Neural progenitor cell (in vitro differentiated cells): ENCODE measurements at regions not wholly inside any gene's neighbourhood (a gene's known extent, or its start where the extent isn't known, plus 50 kb on each side); places are given as distances from the start of the nearest gene placed in this dataset.

Experiments
- DNase-seq: peaks from one replicate; pipeline ENCODE4 v3.0.0-alpha.2; 2016; ENCODE audit warnings: low spot score
- H2AFZ ChIP-seq: fragments of 200-600 bp; sonication (generic); replicated peaks from 2 replicates; pipeline ENCODE4 v1.6.1; 2016; ENCODE audit warnings: antibody characterized with exemption
- H3F3A ChIP-seq: fragments of 200-600 bp; sonication (generic); 2 replicates; pipeline ENCODE4 v1.6.1; 2016; ENCODE audit warnings: antibody characterized with exemption, low read depth
- H3K27ac ChIP-seq: fragments of 200-600 bp; sonication (generic); 2 replicates; pipeline ENCODE4 v1.5.1; 2016; ENCODE audit warnings: mild to moderate bottlenecking
- H3K27me3 ChIP-seq: fragments of 200-600 bp; sonication (generic); 2 replicates; pipeline ENCODE4 v1.6.1; 2016; ENCODE audit warnings: mild to moderate bottlenecking, moderate library complexity
- H3K36me3 ChIP-seq: fragments of 200-600 bp; sonication (generic); 2 replicates; pipeline ENCODE4 v1.5.1; 2016
- H3K4me1 ChIP-seq: fragments of 200-600 bp; sonication (generic); 2 replicates; pipeline ENCODE4 v1.6.1; 2016; ENCODE audit warnings: mixed run types
- H3K4me2 ChIP-seq: fragments of 200-600 bp; sonication (generic); 2 replicates; pipeline ENCODE4 v1.6.1; 2016
- H3K4me3 ChIP-seq: fragments of 200-600 bp; sonication (generic); 2 replicates; pipeline ENCODE4 v1.5.1; 2016
- H3K79me2 ChIP-seq: fragments of 200-600 bp; sonication (generic); 2 replicates; pipeline ENCODE4 v1.6.1; 2016; ENCODE audit warnings: low read depth
- H3K9ac ChIP-seq: fragments of 200-600 bp; sonication (generic); 2 replicates; pipeline ENCODE4 v1.6.1; 2016
- H3K9me3 ChIP-seq: fragments of 200-600 bp; sonication (generic); 2 replicates; pipeline ENCODE4 v1.5.1; 2016; ENCODE audit warnings: low read depth
- H4K20me1 ChIP-seq: fragments of 200-600 bp; sonication (generic); 2 replicates; pipeline ENCODE4 v1.6.1; 2016; ENCODE audit warnings: low read depth
- H3K27ac Mint-ChIP-seq: 3 replicates; pipeline ENCODE4 v1.8.0; 2021; ENCODE audit warnings: mixed read lengths
- H3K27me3 Mint-ChIP-seq: 2 replicates; pipeline ENCODE4 v1.8.0; 2022; ENCODE audit warnings: low read depth, mild to moderate bottlenecking, inconsistent platforms, moderate library complexity, mixed read lengths; ENCODE audit not compliant: insufficient read depth
- H3K36me3 Mint-ChIP-seq: 3 replicates; pipeline ENCODE4 v1.8.0; 2021; ENCODE audit warnings: mixed read lengths
- H3K4me1 Mint-ChIP-seq: 3 replicates; pipeline ENCODE4 v1.8.0; 2021; ENCODE audit warnings: mixed read lengths
- H3K4me3 Mint-ChIP-seq: 3 replicates; pipeline ENCODE4 v1.8.0; 2021; ENCODE audit warnings: mild to moderate bottlenecking, moderate library complexity, mixed read lengths
- H3K9me3 Mint-ChIP-seq: 3 replicates; pipeline ENCODE4 v1.8.0; 2020; ENCODE audit warnings: mixed read lengths
- EZH2 ChIP-seq: fragments of 200-600 bp; sonication (generic); IDR thresholded peaks from 2 replicates; pipeline ENCODE4 v1.6.1; 2017; ENCODE audit warnings: antibody characterized with exemption, mild to moderate bottlenecking, moderate library complexity
- EZH2phosphoT487 ChIP-seq: fragments of 200-600 bp; sonication (generic); IDR thresholded peaks from 2 replicates; pipeline ENCODE4 v1.6.1; 2017; ENCODE audit warnings: antibody characterized with exemption
- TF ChIP-seq, protein P1 (sequence below): fragments of 200-600 bp; sonication (generic); IDR thresholded peaks from 2 replicates; pipeline ENCODE4 v1.5.1; 2017; ENCODE audit warnings: antibody characterized with exemption, mild to moderate bottlenecking

DNA sequence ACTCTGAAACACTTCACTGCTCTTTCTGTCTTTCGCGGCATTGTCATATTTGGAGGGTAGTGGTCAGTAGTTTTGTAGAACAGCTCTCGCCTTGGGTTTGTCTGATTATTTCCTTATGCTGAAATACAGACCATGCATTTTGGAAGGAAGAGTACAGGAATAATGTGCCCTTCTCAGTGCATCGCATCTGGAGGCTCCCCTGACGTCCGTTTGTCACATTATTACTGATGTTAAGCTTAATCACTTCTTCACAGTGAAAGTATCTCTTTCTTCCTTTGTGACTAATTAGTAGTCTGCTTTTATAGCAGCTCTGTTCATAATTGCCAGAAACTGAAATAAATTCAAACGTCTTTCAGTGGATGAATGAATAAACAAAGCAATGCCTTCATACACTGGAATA, 85.7 kb upstream of the CXADR start:
- Mint-ChIP-seq H3K4me3 (no peak overlapping the region), H3K27ac (no peak overlapping the region), H3K27me3 (peaks cover 10% of the 10 kb centered on the region), H3K36me3 (peaks cover 6% of the 10 kb centered on the region), H3K4me1 (peaks cover 20% of the 10 kb centered on the region), H3K9me3 (peaks cover 6% of the 10 kb centered on the region)
- H3K9me3 ChIP-seq = no peaks in the 10 kb centered on the region
- DNase-seq = no peak
- H3K4me1 ChIP-seq = peaks cover 6% of the 10 kb centered on the region
- H3F3A ChIP-seq = no peaks in the 10 kb centered on the region
- no peaks in the 10 kb centered on the region for H3K27me3 ChIP-seq
- no peak overlapping the region for H3K9ac ChIP-seq
- TF ChIP-seq, protein P1, sequence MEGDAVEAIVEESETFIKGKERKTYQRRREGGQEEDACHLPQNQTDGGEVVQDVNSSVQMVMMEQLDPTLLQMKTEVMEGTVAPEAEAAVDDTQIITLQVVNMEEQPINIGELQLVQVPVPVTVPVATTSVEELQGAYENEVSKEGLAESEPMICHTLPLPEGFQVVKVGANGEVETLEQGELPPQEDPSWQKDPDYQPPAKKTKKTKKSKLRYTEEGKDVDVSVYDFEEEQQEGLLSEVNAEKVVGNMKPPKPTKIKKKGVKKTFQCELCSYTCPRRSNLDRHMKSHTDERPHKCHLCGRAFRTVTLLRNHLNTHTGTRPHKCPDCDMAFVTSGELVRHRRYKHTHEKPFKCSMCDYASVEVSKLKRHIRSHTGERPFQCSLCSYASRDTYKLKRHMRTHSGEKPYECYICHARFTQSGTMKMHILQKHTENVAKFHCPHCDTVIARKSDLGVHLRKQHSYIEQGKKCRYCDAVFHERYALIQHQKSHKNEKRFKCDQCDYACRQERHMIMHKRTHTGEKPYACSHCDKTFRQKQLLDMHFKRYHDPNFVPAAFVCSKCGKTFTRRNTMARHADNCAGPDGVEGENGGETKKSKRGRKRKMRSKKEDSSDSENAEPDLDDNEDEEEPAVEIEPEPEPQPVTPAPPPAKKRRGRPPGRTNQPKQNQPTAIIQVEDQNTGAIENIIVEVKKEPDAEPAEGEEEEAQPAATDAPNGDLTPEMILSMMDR = no peak
- TF ChIP-seq EZH2phosphoT487 (no peak), EZH2 (no peak)
- H3K27ac ChIP-seq = no peak overlapping the region
- H4K20me1 ChIP-seq = no peaks in the 10 kb centered on the region
- no peak overlapping the region for H3K4me2 ChIP-seq
- no peak overlapping the region for H3K4me3 ChIP-seq
- no peak overlapping the region for H2AFZ ChIP-seq
- no peaks in the 10 kb centered on the region for H3K79me2 ChIP-seq
- no peaks in the 10 kb centered on the region for H3K36me3 ChIP-seq

DNA sequence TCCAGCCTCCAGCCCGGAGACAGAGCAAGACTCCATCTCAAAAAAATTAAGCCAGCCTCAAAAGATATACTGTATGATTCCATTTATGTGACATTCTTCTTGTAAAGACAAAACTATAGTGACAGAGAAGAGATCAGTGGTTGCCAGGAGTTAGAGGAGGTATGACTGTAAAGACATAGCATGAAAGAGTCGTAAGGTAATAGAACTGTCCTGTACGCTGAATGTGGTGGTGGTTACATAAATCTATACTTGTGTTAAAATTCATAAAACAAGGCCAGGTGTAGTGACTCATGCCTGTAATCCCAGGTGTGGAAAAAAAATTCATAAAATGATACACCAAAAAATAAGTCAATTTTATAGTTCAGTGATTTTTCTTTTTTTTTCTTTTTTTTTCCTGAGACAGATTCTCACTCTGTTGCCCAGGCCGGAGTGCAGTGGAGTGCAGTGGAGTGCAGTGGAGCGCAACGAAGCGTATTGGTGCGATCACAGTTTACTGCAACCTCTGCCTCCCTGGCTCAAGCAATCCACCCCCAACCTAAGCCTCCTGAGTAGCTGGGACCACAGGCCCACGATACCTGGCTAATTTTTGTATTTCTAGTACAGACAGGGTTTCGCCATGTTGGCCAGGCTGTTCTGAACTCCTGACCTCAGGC, 84.9 kb upstream of the CXADR start:
- DNase-seq = no peak
- no peak overlapping the region for H3K9ac ChIP-seq
- H3K36me3 Mint-ChIP-seq = peaks cover 5% of the 10 kb centered on the region

DNA sequence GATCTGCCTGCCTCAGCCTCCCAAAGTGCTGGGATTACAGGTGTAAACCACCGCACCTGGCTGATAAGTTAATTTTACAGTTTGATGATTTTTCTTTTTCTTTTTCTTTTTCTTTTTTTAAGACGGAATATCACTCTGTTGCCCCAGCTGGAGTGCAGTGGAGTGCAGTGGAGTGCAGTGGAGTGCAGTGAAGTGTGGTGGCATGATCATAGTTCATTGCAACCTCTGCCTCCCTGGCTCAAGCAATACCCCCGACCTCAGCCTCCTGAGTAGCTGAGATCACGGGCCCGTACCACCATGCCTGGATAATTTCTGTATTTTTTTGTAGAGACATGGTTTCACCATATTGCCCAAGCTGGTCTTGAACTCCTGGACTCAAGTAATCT, 84.4 kb upstream of the CXADR start:
- no peak overlapping the region for H2AFZ ChIP-seq
- peaks cover 7% of the 10 kb centered on the region for H3K9me3 Mint-ChIP-seq
- H3K4me2 ChIP-seq = no peak overlapping the region
- H3K79me2 ChIP-seq = no peaks in the 10 kb centered on the region
- peaks cover 5% of the 10 kb centered on the region for H3K36me3 Mint-ChIP-seq
- H4K20me1 ChIP-seq = no peaks in the 10 kb centered on the region
- peaks cover 10% of the 10 kb centered on the region for H3K27me3 Mint-ChIP-seq
- H3F3A ChIP-seq = no peaks in the 10 kb centered on the region
- H3K27me3 ChIP-seq = no peaks in the 10 kb centered on the region
- peaks cover 23% of the 10 kb centered on the region for H3K4me1 Mint-ChIP-seq
- H3K4me3 ChIP-seq = no peak overlapping the region
- H3K27ac Mint-ChIP-seq = no peak overlapping the region
- H3K36me3 ChIP-seq = no peaks in the 10 kb centered on the region
- TF ChIP-seq, protein P1 = no peak
- TF ChIP-seq EZH2 (no peak), EZH2phosphoT487 (no peak)
- no peak overlapping the region for H3K4me3 Mint-ChIP-seq
- no peaks in the 10 kb centered on the region for H3K9me3 ChIP-seq
- H3K4me1 ChIP-seq = peaks cover 6% of the 10 kb centered on the region
- no peak overlapping the region for H3K9ac ChIP-seq
- H3K27ac ChIP-seq = no peak overlapping the region
- DNase-seq = no peak

More for the DNA sequence above, 84.9 kb upstream of the CXADR start:
- peaks cover 7% of the 10 kb centered on the region for H3K9me3 Mint-ChIP-seq
- TF ChIP-seq EZH2 = no peak
- TF ChIP-seq EZH2phosphoT487 = no peak
- TF ChIP-seq, protein P1 = no peak
- Histone ChIP-seq H3K4me1 (peaks cover 6% of the 10 kb centered on the region), H2AFZ (no peak overlapping the region), H3F3A (no peaks in the 10 kb centered on the region), H3K79me2 (no peaks in the 10 kb centered on the region), H4K20me1 (no peaks in the 10 kb centered on the region), H3K9me3 (no peaks in the 10 kb centered on the region), H3K27me3 (no peaks in the 10 kb centered on the region), H3K4me2 (no peak overlapping the region), H3K27ac (no peak overlapping the region), H3K36me3 (no peaks in the 10 kb centered on the region), H3K4me3 (no peak overlapping the region)
- H3K4me1 Mint-ChIP-seq = peaks cover 23% of the 10 kb centered on the region
- H3K27me3 Mint-ChIP-seq = peaks cover 10% of the 10 kb centered on the region
- no peak overlapping the region for H3K4me3 Mint-ChIP-seq
- no peak overlapping the region for H3K27ac Mint-ChIP-seq
